Endothelial cell of umbilical vein (primary cell): ENCODE measurements at regions not wholly inside any gene's neighbourhood (a gene's known extent, or its start where the extent isn't known, plus 50 kb on each side); places are given as distances from the start of the nearest gene placed in this dataset.

ENCODE experiments used
- BruUV-seq: library from RNA; stranded (reverse); fragments of 400-500 nt; replicated peaks from 2 replicates; lab custom pipeline; 2021; lab: Mats Ljungman, UMichigan
- CTCF ChIA-PET: fragments of 300-600, 350-600 bp; sonication (Branson Sonifier 250); formaldehyde crosslinking; loops from one replicate; lab custom pipeline; 2021; ENCODE audit warnings: antibody characterized with exemption, inconsistent platforms; lab: Charles Lee
- POLR2A ChIA-PET: fragments of 300-600, 350-600 bp; sonication (Branson Sonifier 250); formaldehyde crosslinking; loops from one replicate; lab custom pipeline; 2021; ENCODE audit warnings: antibody characterized with exemption, inconsistent platforms; lab: Charles Lee
- DNase-seq: peaks from one replicate; pipeline ENCODE4 v3.0.0-alpha.2; 2011; ENCODE audit warnings: low read depth, low spot score
- FAIRE-seq: peaks from 2 replicates; lab custom pipeline; 2011; peaks lifted over from hg19 to GRCh38; lab: Jason Lieb, UNC
- H2AFZ ChIP-seq: 2 replicates; pipeline ENCODE4 v1.6.0; 2012; ENCODE audit warnings: low read depth, low read length, control low read depth, inconsistent platforms
- H3K27ac ChIP-seq: 2 replicates; pipeline ENCODE4 v1.5.1; 2011; ENCODE audit warnings: low read depth, mild to moderate bottlenecking, control low read depth, low read length, moderate library complexity; ENCODE audit not compliant: insufficient read depth
- H3K27me3 ChIP-seq, 2 experiments: 2 replicates each; pipeline versions ENCODE4 v1.6.0 to v1.6.1; 2011; ENCODE audit warnings: low read length in 2 of 2, mixed read lengths in 1 of 2; ENCODE audit not compliant: control insufficient read depth in 2 of 2, insufficient read depth in 2 of 2
- H3K36me3 ChIP-seq, 2 experiments: 2 replicates in 1 of 2; 3 replicates in 1 of 2; pipeline ENCODE4 v1.5.1; 2011; ENCODE audit warnings: low read length in 2 of 2, mild to moderate bottlenecking in 1 of 2, moderate library complexity in 1 of 2; ENCODE audit not compliant: control insufficient read depth in 2 of 2, insufficient read depth in 2 of 2; ENCODE audit errors: extremely low read depth in 1 of 2
- H3K4me1 ChIP-seq: 3 replicates; pipeline ENCODE4 v1.5.1; 2011; ENCODE audit warnings: mild to moderate bottlenecking, low read length; ENCODE audit not compliant: control insufficient read depth, insufficient read depth; ENCODE audit errors: extremely low read depth
- H3K4me2 ChIP-seq: 2 replicates; pipeline ENCODE4 v1.6.1; 2011; ENCODE audit warnings: low read length, control low read depth, mixed read lengths; ENCODE audit not compliant: insufficient read depth
- H3K4me3 ChIP-seq, 3 experiments: fragments of 200-600 bp in 1 of 3; sonication (generic), shearing (Covaris generic) in 1 of 3; replicated peaks in 1 of 3; 2 replicates each; pipeline ENCODE4 v1.5.1; 2011 to 2016; ENCODE audit warnings: control low read depth in 3 of 3, low read length in 3 of 3, mild to moderate bottlenecking in 2 of 3, inconsistent platforms in 1 of 3, low read depth in 1 of 3, moderate library complexity in 1 of 3; ENCODE audit not compliant: insufficient read depth in 1 of 3
- H3K79me2 ChIP-seq: 2 replicates; pipeline ENCODE4 v1.6.0; 2012; ENCODE audit warnings: low read length, inconsistent platforms; ENCODE audit not compliant: control insufficient read depth, insufficient read depth
- H3K9ac ChIP-seq: replicated peaks from 2 replicates; pipeline ENCODE3; 2011; ENCODE audit warnings: low read length, control low read depth; ENCODE audit not compliant: insufficient read depth; ENCODE audit errors: extremely low read depth
- H3K9me1 ChIP-seq: replicated peaks from 3 replicates; pipeline ENCODE4 v1.6.0; 2011; ENCODE audit warnings: mild to moderate bottlenecking, low read length; ENCODE audit not compliant: control insufficient read depth, insufficient read depth; ENCODE audit errors: extremely low read depth
- H3K9me3 ChIP-seq: replicated peaks from 2 replicates; pipeline ENCODE4 v1.5.1; 2012; ENCODE audit warnings: low read length, inconsistent platforms; ENCODE audit not compliant: control insufficient read depth, insufficient read depth
- H4K20me1 ChIP-seq: replicated peaks from 2 replicates; pipeline ENCODE3; 2011; ENCODE audit warnings: mild to moderate bottlenecking, low read length; ENCODE audit not compliant: control insufficient read depth, insufficient read depth; ENCODE audit errors: extremely low read depth
- EZH2 ChIP-seq: IDR thresholded peaks from 2 replicates; pipeline ENCODE4 v1.6.1; 2012; ENCODE audit warnings: borderline replicate concordance, low read depth, mild to moderate bottlenecking, moderate library complexity, low read length, inconsistent platforms; ENCODE audit not compliant: severe bottlenecking
- FOS ChIP-seq: IDR thresholded peaks from 2 replicates; pipeline ENCODE4 v1.6.1; 2011; ENCODE audit warnings: mild to moderate bottlenecking, low read length, moderate library complexity, borderline replicate concordance; ENCODE audit not compliant: insufficient read depth
- GATA2 ChIP-seq: IDR thresholded peaks from 2 replicates; pipeline ENCODE4 v1.7.0; 2011; ENCODE audit warnings: low read depth, mild to moderate bottlenecking, moderate library complexity, mixed read lengths, low read length; ENCODE audit not compliant: insufficient read length, insufficient read depth
- JUN ChIP-seq: IDR thresholded peaks from 2 replicates; pipeline ENCODE4 v1.6.1; 2011; ENCODE audit warnings: borderline replicate concordance, low read depth; ENCODE audit not compliant: insufficient read length, insufficient read depth
- MYC ChIP-seq: IDR thresholded peaks from one replicate; pipeline ENCODE4 v1.6.1; 2011; ENCODE audit warnings: mild to moderate bottlenecking, low read depth, low read length
- POLR2A ChIP-seq: IDR thresholded peaks from 2 replicates; pipeline ENCODE4 v1.6.1; 2012; ENCODE audit warnings: low read depth, mild to moderate bottlenecking, control low read depth, low read length
- POLR2AphosphoS5 ChIP-seq: IDR thresholded peaks from 2 replicates; pipeline ENCODE4 v1.6.1; 2012; ENCODE audit warnings: low read depth, mild to moderate bottlenecking, control low read depth, low read length, moderate library complexity; ENCODE audit not compliant: insufficient read depth
- dilution Hi-C: fragments of 300-500 bp; cut with MboI; formaldehyde crosslinking; loops from one replicate; pipeline ENCODE4 v1.15.0; 2019; ENCODE audit warnings: low sequenced_read_pairs; ENCODE audit not compliant: extremely low pct_ligation_motif_present
- intact Hi-C: fragments of 100-400 bp; cut with micrococcal nuclease; formaldehyde crosslinking; loops from one replicate; pipeline ENCODE4 v1.10.0; 2022
- TF ChIP-seq, protein P1 (sequence below), 2 donors: IDR thresholded peaks; 1 replicate in 1 of 2; 2 replicates in 1 of 2; pipeline ENCODE4 v1.5.1; 2011; ENCODE audit warnings: low read length in 2 of 2, mild to moderate bottlenecking in 2 of 2, moderate library complexity in 2 of 2, control low read depth in 1 of 2, inconsistent platforms in 1 of 2, low read depth in 1 of 2; ENCODE audit not compliant: insufficient read depth in 1 of 2; ENCODE audit errors: extremely low read depth in 1 of 2
- TF ChIP-seq, protein P2 (sequence below): IDR thresholded peaks from 2 replicates; pipeline ENCODE4 v1.6.1; 2011; ENCODE audit not compliant: insufficient read depth, insufficient read length

DNA sequence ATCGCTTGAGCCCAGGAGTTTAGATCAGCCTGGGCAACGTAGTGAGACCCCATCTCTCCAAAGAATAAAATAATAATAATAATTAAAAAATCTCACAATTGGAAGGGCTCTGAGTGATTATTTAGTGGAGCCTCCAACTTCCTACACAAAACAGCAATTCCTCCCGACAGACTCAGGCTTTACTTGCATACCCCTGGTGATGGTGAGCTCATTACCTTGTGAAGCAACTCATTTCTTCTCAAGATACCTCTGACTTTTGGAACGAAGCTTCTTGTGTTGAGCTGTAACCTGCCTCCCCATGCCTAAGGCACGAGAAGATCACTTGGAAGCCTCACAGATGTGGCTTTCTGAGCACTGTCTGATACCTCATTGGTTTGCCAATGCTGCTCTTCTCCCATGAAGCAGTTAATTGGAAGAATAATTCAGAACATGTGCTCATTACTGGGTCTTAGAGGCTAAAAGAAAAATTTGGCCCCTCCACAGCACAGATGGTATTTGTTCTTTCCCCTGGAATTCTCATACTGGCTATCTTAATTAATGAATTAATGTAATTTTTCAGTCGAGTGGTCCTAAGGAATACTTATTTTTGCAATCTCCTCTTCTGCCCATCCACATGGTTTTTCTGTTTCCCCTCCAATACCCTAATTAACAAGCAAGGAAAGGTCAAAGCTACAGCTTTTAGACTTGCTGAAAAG, 769.0 kb downstream of the TYW1 start:
- H3K36me3 ChIP-seq = no peaks in the 10 kb centered on the region
- no peak overlapping the region for H3K4me3 ChIP-seq
- H3K9me3 ChIP-seq = peaks cover 6% of the 10 kb centered on the region
- BruUV-seq = no TSS peak
- H3K9me1 ChIP-seq = no peaks in the 10 kb centered on the region
- no peaks in the 10 kb centered on the region for H4K20me1 ChIP-seq
- H3K4me1 ChIP-seq = no peaks in the 10 kb centered on the region
- FAIRE-seq (no peak), DNase-seq (no peak)
- no peak overlapping the region for H3K9ac ChIP-seq
- H3K27ac ChIP-seq = no peak overlapping the region
- no peak overlapping the region for H2AFZ ChIP-seq
- ChIA-PET POLR2A (no interaction called here), CTCF (no interaction called here)
- no peaks in the 10 kb centered on the region for H3K79me2 ChIP-seq
- dilution Hi-C loops (no loop called here), intact Hi-C loops (no loop called here)
- H3K4me2 ChIP-seq = no peak overlapping the region
- TF ChIP-seq EZH2 (no peak), JUN (no peak), GATA2 (no peak), FOS (no peak), MYC (no peak), POLR2A (no peak), POLR2AphosphoS5 (no peak)
- TF ChIP-seq, protein P1, sequence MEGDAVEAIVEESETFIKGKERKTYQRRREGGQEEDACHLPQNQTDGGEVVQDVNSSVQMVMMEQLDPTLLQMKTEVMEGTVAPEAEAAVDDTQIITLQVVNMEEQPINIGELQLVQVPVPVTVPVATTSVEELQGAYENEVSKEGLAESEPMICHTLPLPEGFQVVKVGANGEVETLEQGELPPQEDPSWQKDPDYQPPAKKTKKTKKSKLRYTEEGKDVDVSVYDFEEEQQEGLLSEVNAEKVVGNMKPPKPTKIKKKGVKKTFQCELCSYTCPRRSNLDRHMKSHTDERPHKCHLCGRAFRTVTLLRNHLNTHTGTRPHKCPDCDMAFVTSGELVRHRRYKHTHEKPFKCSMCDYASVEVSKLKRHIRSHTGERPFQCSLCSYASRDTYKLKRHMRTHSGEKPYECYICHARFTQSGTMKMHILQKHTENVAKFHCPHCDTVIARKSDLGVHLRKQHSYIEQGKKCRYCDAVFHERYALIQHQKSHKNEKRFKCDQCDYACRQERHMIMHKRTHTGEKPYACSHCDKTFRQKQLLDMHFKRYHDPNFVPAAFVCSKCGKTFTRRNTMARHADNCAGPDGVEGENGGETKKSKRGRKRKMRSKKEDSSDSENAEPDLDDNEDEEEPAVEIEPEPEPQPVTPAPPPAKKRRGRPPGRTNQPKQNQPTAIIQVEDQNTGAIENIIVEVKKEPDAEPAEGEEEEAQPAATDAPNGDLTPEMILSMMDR (IDR thresholded peaks at IDR 0.05; ENCODE audit: extremely low read depth in 1 of 2, insufficient read depth in 1 of 2, low read depth in 1 of 2, low read length in 2 of 2) = no peak
- TF ChIP-seq, protein P2, sequence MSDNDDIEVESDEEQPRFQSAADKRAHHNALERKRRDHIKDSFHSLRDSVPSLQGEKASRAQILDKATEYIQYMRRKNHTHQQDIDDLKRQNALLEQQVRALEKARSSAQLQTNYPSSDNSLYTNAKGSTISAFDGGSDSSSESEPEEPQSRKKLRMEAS = no peak
- no peaks in the 10 kb centered on the region for H3K27me3 ChIP-seq
